GM12873 (cell line): ENCODE measurements at regions not wholly inside any gene's neighbourhood (a gene's known extent, or its start where the extent isn't known, plus 50 kb on each side); places are given as distances from the start of the nearest gene placed in this dataset.

ENCODE experiments used
- TF ChIP-seq, protein P1 (sequence below): IDR thresholded peaks from 2 replicates; pipeline ENCODE4 v1.5.1; 2012; ENCODE audit warnings: low read depth, mild to moderate bottlenecking, moderate library complexity, low read length, control low read depth; ENCODE audit not compliant: insufficient read depth; ENCODE audit errors: missing control alignments

- TF ChIP-seq, protein P1, sequence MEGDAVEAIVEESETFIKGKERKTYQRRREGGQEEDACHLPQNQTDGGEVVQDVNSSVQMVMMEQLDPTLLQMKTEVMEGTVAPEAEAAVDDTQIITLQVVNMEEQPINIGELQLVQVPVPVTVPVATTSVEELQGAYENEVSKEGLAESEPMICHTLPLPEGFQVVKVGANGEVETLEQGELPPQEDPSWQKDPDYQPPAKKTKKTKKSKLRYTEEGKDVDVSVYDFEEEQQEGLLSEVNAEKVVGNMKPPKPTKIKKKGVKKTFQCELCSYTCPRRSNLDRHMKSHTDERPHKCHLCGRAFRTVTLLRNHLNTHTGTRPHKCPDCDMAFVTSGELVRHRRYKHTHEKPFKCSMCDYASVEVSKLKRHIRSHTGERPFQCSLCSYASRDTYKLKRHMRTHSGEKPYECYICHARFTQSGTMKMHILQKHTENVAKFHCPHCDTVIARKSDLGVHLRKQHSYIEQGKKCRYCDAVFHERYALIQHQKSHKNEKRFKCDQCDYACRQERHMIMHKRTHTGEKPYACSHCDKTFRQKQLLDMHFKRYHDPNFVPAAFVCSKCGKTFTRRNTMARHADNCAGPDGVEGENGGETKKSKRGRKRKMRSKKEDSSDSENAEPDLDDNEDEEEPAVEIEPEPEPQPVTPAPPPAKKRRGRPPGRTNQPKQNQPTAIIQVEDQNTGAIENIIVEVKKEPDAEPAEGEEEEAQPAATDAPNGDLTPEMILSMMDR: no peak
These were observed 138.5 kb upstream of the FAM9B start for GRCh38 chrX:9172464-9172850.

DNA sequence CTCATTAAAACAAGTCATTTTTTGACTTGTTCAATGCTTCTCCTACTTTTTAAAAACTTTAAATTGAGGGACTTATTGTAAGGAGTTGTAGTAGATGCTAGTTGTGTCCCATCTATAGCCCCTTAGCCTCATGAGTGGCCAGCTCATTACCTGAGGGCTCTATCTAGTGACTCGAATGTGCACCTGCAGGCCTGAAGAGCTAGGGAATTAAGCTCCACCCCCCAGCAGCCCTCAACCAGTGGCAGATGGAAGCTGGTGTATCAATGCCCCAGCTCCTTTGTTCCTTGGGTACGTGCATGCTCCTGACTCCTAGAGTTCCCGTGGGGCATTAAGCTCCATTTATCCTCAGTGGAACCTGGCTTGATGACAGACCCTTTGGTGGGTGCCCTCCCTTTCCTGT lies 146.7 kb upstream of the FAM9B start:
- TF ChIP-seq, protein P1: no peak

- TF ChIP-seq, protein P1: no peak
These were observed 148.1 kb upstream of the FAM9B start for GRCh38 chrX:9182041-9182440.

DNA sequence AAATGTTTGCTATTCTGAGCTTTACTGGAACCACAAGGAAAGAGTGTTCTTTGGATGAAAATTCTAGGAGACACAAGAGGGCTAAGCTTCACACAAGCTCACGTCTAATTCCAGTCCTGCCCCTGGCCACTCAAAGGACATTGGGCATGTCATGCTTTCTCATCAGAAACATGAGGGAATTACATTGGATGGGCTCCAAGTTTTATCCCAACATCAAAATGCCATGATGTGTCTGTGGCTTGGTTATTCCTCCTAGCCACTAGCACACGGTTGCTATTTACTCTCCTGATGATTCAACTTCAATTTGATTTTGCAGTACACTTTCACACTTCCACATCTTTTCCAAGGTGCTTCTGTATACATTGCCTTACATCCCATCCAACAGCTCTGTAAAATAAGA lies 149.6 kb upstream of the FAM9B start:
- TF ChIP-seq, protein P1: no peak

- TF ChIP-seq, protein P1: no peak
These were observed 150.3 kb upstream of the FAM9B start for GRCh38 chrX:9184211-9184610.

GRCh38 chrX:9188117-9188516 lies 154.2 kb upstream of the FAM9B start:
- TF ChIP-seq, protein P1: no peak

DNA sequence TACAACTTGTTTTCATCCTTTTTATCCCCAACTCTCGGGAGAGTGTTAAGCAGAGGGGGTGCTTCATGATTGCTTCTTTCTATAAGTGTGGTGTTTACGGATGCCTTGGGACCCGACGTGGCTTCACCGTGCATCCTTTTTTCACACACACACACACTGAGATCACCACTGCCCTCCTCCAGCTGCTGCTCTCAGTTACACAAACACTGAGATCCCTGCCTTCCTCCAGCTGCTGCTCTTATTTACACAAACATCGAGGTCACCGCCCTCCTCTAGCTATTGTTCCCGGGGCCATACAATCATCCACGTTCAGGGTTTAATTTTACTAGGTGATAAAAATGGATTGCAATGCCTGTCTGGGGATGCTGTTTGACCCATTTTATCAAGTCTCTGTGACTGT lies 155.4 kb upstream of the FAM9B start:
- TF ChIP-seq, protein P1: no peak
